ENCODE measurements at regions not wholly inside any gene's neighbourhood (a gene's known extent, or its start where the extent isn't known, plus 50 kb on each side); places are given as distances from the start of the nearest gene placed in this dataset.

GRCh38 chr22:47789171-47789570 is 1026.7 kb downstream of the TBC1D22A start:
- TF ChIP-seq CTCF (IDR thresholded peaks at IDR 0.05): no peak
- TF ChIP-seq EZH2 (IDR thresholded peaks at IDR 0.05; ENCODE audit: borderline replicate concordance, insufficient read depth, low read depth, low read length, poor library complexity, severe bottlenecking): no peak
